Mesendoderm (in vitro differentiated cells): ENCODE measurements at regions not wholly inside any gene's neighbourhood (a gene's known extent, or its start where the extent isn't known, plus 50 kb on each side); places are given as distances from the start of the nearest gene placed in this dataset.
"Not testable (repeated sequence)": the region's sequence is repeated elsewhere in the genome, so short reads cannot be mapped to it uniquely, and the experiment has no call there.

Source experiments
- DNase-seq: peaks from one replicate; pipeline ENCODE4 v3.0.0; 2013
- H2AK5ac ChIP-seq: 2 replicates; pipeline ENCODE4 v1.6.1; 2013; ENCODE audit warnings: low read length, inconsistent platforms
- H2BK120ac ChIP-seq: 2 replicates; pipeline ENCODE4 v1.6.1; 2013; ENCODE audit warnings: low read depth, mild to moderate bottlenecking, low read length, moderate library complexity, mixed read lengths
- H2BK15ac ChIP-seq: replicated peaks from 2 replicates; pipeline ENCODE4 v1.6.1; 2013; ENCODE audit warnings: low read depth, mild to moderate bottlenecking, moderate library complexity
- H2BK5ac ChIP-seq: 2 replicates; pipeline ENCODE4 v1.6.1; 2013; ENCODE audit warnings: low read length, inconsistent platforms
- H3K18ac ChIP-seq: 2 replicates; pipeline ENCODE4 v1.6.1; 2013; ENCODE audit warnings: mild to moderate bottlenecking, low read length, mixed read lengths
- H3K23ac ChIP-seq: one replicate; pipeline ENCODE4 v1.6.1; 2013; ENCODE audit warnings: low read length
- H3K27ac ChIP-seq: 2 replicates; pipeline ENCODE4 v1.5.1; 2013; ENCODE audit warnings: low read depth, mild to moderate bottlenecking, inconsistent platforms, low read length, moderate library complexity
- H3K27me3 ChIP-seq: 2 replicates; pipeline ENCODE4 v1.6.1; 2013; ENCODE audit warnings: low read length, control low read depth, mild to moderate bottlenecking, inconsistent platforms; ENCODE audit not compliant: insufficient read depth, poor library complexity
- H3K36me3 ChIP-seq: 2 replicates; pipeline ENCODE4 v1.6.1; 2013; ENCODE audit warnings: low read length, inconsistent platforms; ENCODE audit not compliant: control insufficient read depth, insufficient read depth
- H3K4ac ChIP-seq: one replicate; pipeline ENCODE4 v1.6.1; 2013; ENCODE audit warnings: low read depth, mild to moderate bottlenecking, low read length, moderate library complexity
- H3K4me1 ChIP-seq: 2 replicates; pipeline ENCODE4 v1.6.1; 2013; ENCODE audit warnings: low read depth, low read length, inconsistent platforms; ENCODE audit not compliant: control insufficient read depth
- H3K4me2 ChIP-seq: 2 replicates; pipeline ENCODE4 v1.6.1; 2013; ENCODE audit warnings: low read length
- H3K4me3 ChIP-seq: 2 replicates; pipeline ENCODE4 v1.5.1; 2013; ENCODE audit warnings: mild to moderate bottlenecking, low read length
- H3K56ac ChIP-seq: one replicate; pipeline ENCODE4 v1.6.1; 2013; ENCODE audit warnings: low read length
- H3K79me1 ChIP-seq: 2 replicates; pipeline ENCODE4 v1.6.1; 2013; ENCODE audit warnings: low read length, inconsistent platforms
- H3K79me2 ChIP-seq: 2 replicates; pipeline ENCODE4 v1.6.1; 2013; ENCODE audit warnings: mild to moderate bottlenecking, low read length; ENCODE audit not compliant: control insufficient read depth, insufficient read depth
- H3K9ac ChIP-seq: 2 replicates; pipeline ENCODE4 v1.6.1; 2013; ENCODE audit warnings: low read length, inconsistent platforms
- H4K5ac ChIP-seq: one replicate; pipeline ENCODE4 v1.6.1; 2013; ENCODE audit warnings: low read length
- H4K8ac ChIP-seq: one replicate; pipeline ENCODE4 v1.6.1; 2013; ENCODE audit warnings: low read depth, mild to moderate bottlenecking, control low read depth, low read length, moderate library complexity
- WGBS: extraction: QIAGEN DNeasy Blood & Tissue Kit; methylation state at CpG from one replicate; pipeline ENCODE4 v1.1.7; 2013; ENCODE audit warnings: low lambda C conversion rate, missing lambda C conversion rate; ENCODE audit not compliant: insufficient coverage; ENCODE audit errors: extremely low coverage; 5-methylcytosine and 5-hydroxymethylcytosine counted together

DNA sequence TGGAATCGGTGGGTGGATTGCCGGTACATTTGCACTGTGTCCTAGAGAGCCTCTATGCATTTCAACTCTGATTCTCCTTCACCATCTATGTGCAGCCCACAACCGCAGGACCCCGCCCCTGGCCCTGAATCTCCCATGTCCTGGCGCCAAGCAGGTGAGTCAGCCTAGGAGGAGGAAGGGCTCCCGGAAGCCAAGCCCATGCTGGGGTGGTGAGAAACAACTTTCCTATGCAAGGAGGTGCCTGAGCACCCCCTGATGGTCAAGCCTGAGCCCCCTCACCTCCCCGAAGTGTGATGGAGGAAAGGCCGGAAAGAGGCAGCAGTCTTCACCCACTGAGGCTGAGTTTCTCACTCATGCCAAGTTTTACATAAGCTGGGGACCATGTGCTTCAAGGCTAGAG lies 110.8 kb downstream of the TNFRSF13B start:
- not testable (repeated sequence) for H4K5ac ChIP-seq, H3K27me3 ChIP-seq, H3K4me2 ChIP-seq, H3K4me1 ChIP-seq, H3K79me1 ChIP-seq, H3K56ac ChIP-seq, H3K9ac ChIP-seq, H2BK5ac ChIP-seq, H3K4ac ChIP-seq, H3K18ac ChIP-seq, H3K27ac ChIP-seq, DNase-seq, H4K8ac ChIP-seq, H3K23ac ChIP-seq, H3K36me3 ChIP-seq, H2AK5ac ChIP-seq, H3K4me3 ChIP-seq, H2BK120ac ChIP-seq, H3K79me2 ChIP-seq, H2BK15ac ChIP-seq
- WGBS: no CpG with 5 or more reads among the region's 8 CpGs

DNA sequence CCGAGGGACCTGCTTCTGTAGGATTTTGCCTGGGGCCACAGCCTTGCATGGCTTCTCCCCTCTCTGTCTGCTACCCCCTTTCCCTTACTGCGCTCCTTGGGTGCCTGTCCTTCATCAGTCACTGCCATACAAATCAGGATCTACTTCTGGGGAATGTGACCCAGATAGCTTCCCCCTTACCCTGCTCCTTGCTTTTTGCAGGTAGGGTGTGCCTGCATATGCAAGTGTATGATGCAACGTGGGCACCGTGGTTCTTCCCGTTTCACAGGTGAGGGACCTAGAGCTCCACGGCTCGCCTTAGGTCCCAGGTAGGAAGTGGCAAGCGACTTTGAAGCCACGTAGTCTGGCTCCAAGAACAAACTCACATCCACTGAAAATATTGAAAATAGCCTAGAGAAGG lies 111.5 kb downstream of the TNFRSF13B start:
- H3K36me3 ChIP-seq, H4K5ac ChIP-seq, DNase-seq, H3K23ac ChIP-seq, H4K8ac ChIP-seq, H2BK5ac ChIP-seq, H3K79me1 ChIP-seq, H2BK15ac ChIP-seq, H3K9ac ChIP-seq, H3K18ac ChIP-seq, H3K79me2 ChIP-seq, H3K4me1 ChIP-seq, H2AK5ac ChIP-seq, H2BK120ac ChIP-seq, H3K4me2 ChIP-seq, H3K27me3 ChIP-seq, H3K4me3 ChIP-seq, H3K27ac ChIP-seq: not testable (repeated sequence)
- H3K4ac ChIP-seq: peak overlapping the region; percentile 0
- WGBS: no CpG with 5 or more reads among the region's 9 CpGs
- H3K56ac ChIP-seq: peak overlapping the region; percentile 25

DNA sequence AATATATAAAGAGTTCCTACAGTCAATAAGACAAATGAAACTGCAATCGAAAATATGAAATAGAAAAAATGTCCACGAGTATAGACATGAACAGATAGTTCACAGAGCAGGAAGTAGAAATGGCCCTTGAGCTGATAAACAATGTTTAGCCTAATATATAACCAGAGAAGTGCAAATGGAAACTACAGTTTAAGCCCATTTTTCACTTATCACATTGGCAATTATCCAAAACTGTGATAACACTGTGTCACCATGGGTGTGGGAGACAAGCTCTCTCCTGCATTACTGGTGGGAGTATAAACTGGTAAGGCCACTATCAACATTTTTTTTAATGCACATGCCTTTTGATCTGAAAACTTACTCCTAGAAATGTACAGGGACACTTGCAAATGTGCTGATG lies 112.4 kb downstream of the TNFRSF13B start:
- not testable (repeated sequence) for H2BK120ac ChIP-seq, H3K79me1 ChIP-seq, H2AK5ac ChIP-seq, H3K4me2 ChIP-seq, H3K27me3 ChIP-seq, H2BK15ac ChIP-seq, H3K23ac ChIP-seq, H3K9ac ChIP-seq, H3K79me2 ChIP-seq, H3K36me3 ChIP-seq, H3K27ac ChIP-seq, H3K18ac ChIP-seq, H3K4ac ChIP-seq, H3K4me1 ChIP-seq, H4K8ac ChIP-seq, H4K5ac ChIP-seq, H3K56ac ChIP-seq, H3K4me3 ChIP-seq, H2BK5ac ChIP-seq, DNase-seq
- WGBS: no CpG with 5 or more reads among the region's 2 CpGs

DNA sequence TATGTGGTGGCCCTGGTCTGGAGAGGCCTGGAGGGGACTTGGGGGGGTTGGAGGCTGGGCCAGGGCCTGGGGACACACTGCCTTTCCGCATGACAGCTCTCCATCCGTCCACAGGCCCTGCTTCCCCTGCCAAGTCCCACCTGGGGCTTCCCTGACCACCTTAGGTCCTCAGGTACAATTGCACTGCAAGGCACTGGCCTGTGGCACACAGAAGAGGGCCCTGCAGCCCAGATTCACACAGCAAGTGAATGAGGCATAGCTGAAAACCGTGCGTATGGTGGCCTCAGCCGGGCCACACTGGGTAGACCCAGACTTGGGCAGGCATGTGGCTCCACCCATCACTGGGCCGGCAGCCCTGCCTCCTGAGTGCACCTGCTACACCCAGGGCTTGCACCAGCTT lies 114.2 kb downstream of the TNFRSF13B start:
- WGBS: no CpG with 5 or more reads among the region's 6 CpGs

DNA sequence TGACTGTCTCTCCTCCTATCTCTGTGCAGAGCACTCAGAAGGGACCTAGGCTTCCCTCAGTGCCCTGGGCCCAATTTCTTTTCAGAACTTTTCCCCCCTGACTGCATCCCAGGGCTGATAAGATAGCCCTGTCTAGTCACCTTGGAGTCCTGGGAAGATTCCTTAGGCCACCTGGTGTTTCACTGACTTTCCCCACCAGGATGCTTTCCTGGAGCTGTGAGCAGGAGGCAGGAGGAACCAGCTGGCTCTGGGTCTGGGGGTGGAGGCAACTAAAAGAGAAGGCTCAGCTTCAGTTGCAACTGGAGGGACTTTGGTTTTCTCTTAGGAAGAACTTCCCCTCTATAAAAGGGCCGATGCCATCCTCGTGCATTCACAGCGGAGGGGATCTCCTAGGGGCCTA lies 115.1 kb downstream of the TNFRSF13B start:
- not testable (repeated sequence) for H2BK15ac ChIP-seq, H4K8ac ChIP-seq, H3K4ac ChIP-seq, H2BK5ac ChIP-seq, H3K18ac ChIP-seq, H3K27me3 ChIP-seq, H3K27ac ChIP-seq, H3K4me1 ChIP-seq, H3K23ac ChIP-seq, H3K79me1 ChIP-seq, H3K9ac ChIP-seq, H3K79me2 ChIP-seq, H2AK5ac ChIP-seq, H3K36me3 ChIP-seq, H4K5ac ChIP-seq, H3K4me3 ChIP-seq, H3K4me2 ChIP-seq, DNase-seq
- Histone ChIP-seq H2BK120ac (peak overlapping the region; percentile 15), H3K56ac (peak overlapping the region; percentile 34)
- whole genome bisulfite sequencing: no CpG with 5 or more reads among the region's 3 CpGs

More for the DNA sequence above, 114.2 kb downstream of the TNFRSF13B start:
- not testable (repeated sequence) for H3K4me2 ChIP-seq, H3K23ac ChIP-seq, H3K36me3 ChIP-seq, H3K56ac ChIP-seq, H2BK5ac ChIP-seq, H3K4me1 ChIP-seq, DNase-seq, H2BK15ac ChIP-seq, H3K9ac ChIP-seq, H3K4ac ChIP-seq, H3K79me2 ChIP-seq, H3K18ac ChIP-seq, H3K79me1 ChIP-seq, H3K27ac ChIP-seq, H2AK5ac ChIP-seq, H2BK120ac ChIP-seq, H4K5ac ChIP-seq, H4K8ac ChIP-seq, H3K4me3 ChIP-seq, H3K27me3 ChIP-seq

DNA sequence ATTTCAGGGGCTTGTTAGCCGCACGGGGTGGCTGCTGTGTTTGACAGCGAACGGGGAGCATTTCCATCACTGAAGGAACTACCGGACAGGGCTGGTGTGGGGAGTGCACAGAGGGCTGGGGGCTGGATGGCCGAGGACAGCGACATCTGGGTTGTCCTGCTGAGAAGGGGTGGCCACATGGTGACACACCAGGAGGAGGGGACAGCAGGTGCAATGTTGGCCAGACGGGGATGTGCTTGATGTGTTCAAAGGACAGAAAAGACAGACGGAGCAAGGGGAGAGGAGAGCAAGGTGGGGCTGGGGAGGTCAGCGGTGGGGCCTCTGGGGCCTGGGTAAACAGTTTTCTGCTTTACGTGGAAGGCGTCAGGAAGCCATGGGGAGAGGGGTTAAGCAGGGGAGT lies 115.7 kb downstream of the TNFRSF13B start:
- not testable (repeated sequence) for H3K18ac ChIP-seq, H4K8ac ChIP-seq, H2BK120ac ChIP-seq, H3K4me2 ChIP-seq, H2AK5ac ChIP-seq, H3K79me1 ChIP-seq, H3K4me3 ChIP-seq, H3K36me3 ChIP-seq, H3K27ac ChIP-seq, DNase-seq, H3K23ac ChIP-seq, H2BK5ac ChIP-seq, H3K4ac ChIP-seq, H3K79me2 ChIP-seq, H3K4me1 ChIP-seq, H2BK15ac ChIP-seq, H4K5ac ChIP-seq, H3K9ac ChIP-seq, H3K27me3 ChIP-seq
- no CpG with 5 or more reads among the region's 12 CpGs for WGBS
- peak overlapping the region; percentile 15 for H3K56ac ChIP-seq
